Stromal cell of bone marrow (primary cell): ENCODE measurements at regions not wholly inside any gene's neighbourhood (a gene's known extent, or its start where the extent isn't known, plus 50 kb on each side); places are given as distances from the start of the nearest gene placed in this dataset.
"Not testable (repeated sequence)": the region's sequence is repeated elsewhere in the genome, so short reads cannot be mapped to it uniquely, and the experiment has no call there.

Experiments used
- DNase-seq: peaks from one replicate; pipeline ENCODE4 v3.0.0-alpha.2; 2012; ENCODE audit warnings: low read depth

GRCh38 chr10:3339121-3339520 lies 166.5 kb upstream of the PITRM1 start:
- DNase-seq, result no peak

DNA sequence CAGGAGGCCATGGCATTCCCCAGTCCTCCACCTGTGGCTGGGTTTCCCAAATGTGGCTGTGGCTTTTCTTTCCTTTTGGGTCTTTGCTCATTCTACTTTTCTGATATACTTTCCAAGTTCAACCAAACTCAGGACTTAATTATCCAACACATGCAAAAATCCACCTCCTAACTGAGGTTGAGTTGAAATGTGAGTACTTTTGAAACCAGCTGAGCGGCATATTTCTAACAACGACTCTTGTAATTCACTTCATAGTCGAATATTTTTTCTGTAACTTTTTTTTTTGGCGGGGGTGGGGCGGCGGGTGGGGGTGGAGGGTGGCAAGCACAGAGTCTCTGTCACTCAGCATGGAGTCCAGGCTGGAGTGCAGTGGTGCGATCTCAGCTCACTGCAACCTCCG lies 165.2 kb upstream of the PITRM1 start:
- no peak for DNase-seq

- DNase-seq, result no peak
Measured at GRCh38 chr10:3336673-3337293, 164.2 kb upstream of the PITRM1 start.

- no peak for DNase-seq
Measured at GRCh38 chr10:3333426-3333825, 160.8 kb upstream of the PITRM1 start.

- DNase-seq, result no peak
Measured at GRCh38 chr10:3331690-3332230, 159.2 kb upstream of the PITRM1 start.

- DNase-seq, result no peak
Measured at GRCh38 chr10:3331187-3331586, 158.6 kb upstream of the PITRM1 start.

- peak; percentile 69 for DNase-seq
Measured at GRCh38 chr10:3330663-3331062, 158.1 kb upstream of the PITRM1 start.

GRCh38 chr10:3325954-3326750 lies 153.6 kb upstream of the PITRM1 start:
- no peak for DNase-seq

DNA sequence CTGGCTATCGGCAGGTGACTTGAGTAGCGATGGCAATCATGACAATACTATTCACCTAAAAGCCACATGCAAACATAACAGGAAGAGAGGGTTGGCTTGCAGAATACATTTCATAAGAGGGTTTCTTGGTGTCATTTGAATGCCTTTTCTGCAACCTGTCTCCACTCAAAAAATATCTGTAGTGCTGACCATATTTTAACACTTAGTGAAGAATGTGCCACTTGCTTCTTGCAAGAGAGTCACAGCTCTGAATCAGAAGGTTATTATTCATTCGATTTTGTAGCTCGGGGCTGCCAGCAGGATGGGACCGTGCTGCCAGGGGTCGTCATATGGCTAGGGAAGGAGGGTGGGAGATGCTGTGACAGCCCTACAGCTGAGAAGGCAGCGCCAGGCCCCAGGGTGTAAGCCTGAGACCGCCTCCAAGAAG lies 152.0 kb upstream of the PITRM1 start:
- DNase-seq, result no peak

GRCh38 chr10:3323865-3324498 lies 151.4 kb upstream of the PITRM1 start:
- peak; percentile 76 for DNase-seq

DNA sequence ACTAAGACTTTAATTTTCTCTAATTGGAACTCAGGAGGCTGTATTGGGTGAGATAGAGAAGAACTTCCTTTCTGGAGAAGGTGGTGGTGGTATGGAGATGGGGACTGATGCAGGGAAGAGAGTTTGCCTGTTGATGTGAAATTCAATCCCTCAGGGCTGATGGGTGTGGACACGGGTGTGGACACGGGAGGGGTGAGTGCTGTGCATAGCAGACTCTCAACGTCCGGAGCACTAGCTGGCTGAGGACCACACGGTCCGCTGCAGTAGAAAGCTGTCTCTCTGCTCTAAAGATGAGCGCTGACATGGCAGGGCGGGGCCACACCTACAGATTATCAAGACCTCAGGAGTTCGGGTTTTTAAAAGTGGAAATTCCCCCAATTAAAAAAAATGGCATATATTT lies 148.5 kb upstream of the PITRM1 start:
- DNase-seq, result no peak

DNA sequence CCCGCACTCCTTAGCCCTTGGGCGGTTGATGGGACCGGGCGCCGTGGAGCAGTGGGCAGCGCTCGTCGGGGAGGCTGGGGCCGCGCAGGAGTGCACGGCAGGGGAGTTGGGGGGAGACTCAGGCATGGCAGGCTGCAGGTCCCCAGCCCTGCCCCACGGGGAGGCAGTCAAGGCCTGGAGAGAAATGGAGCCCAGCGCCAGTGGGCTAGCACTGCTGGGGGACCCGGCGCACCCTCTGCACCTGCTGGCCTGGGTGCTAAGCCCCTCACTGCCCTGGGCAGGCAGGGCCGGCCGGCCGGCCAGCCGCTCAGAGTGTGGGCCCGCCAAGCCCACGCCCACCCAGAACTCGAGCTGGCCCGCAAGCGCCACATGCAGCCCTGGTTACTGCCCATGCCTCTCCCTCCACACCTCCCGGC lies 147.2 kb upstream of the PITRM1 start:
- no peak for DNase-seq

- not testable (repeated sequence) for DNase-seq
Measured at GRCh38 chr10:3318480-3318807, 145.9 kb upstream of the PITRM1 start.

GRCh38 chr10:3317553-3318479 lies 145.2 kb upstream of the PITRM1 start:
- DNase-seq, result not testable (repeated sequence)

GRCh38 chr10:3314445-3315085 lies 142.0 kb upstream of the PITRM1 start:
- DNase-seq, result not testable (repeated sequence)

DNA sequence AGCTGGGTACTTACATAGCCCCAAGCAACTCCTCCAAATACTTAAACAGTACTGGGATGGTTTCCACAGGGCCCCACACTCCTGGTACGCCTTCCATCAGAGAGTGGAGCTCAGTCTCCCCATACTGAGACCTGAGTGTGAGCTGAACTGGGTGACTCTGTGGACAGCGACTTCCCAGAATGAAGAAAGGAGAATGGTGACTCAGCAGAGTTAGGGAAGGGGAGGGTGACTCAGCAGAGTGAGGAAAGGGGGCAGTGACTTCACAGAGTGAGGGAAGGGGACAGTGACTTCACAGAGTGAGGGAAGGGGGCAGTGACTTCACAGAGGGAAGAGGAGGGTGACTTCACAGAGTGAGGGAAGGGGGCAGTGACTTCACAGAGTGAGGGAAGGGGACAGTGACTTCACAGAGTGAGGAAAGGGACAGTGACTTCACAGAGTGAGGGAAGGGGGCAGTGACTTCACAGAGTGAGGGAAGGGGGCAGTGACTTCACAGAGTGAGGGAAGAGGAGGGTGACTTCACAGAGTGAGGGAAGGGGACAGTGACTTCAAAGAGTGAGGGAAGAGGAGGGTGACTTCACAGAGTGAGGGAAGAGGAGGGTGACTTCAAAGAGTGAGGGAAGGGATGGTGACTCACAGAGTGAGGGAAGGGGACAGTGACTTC lies 141.3 kb upstream of the PITRM1 start:
- peak; percentile 50 for DNase-seq

DNA sequence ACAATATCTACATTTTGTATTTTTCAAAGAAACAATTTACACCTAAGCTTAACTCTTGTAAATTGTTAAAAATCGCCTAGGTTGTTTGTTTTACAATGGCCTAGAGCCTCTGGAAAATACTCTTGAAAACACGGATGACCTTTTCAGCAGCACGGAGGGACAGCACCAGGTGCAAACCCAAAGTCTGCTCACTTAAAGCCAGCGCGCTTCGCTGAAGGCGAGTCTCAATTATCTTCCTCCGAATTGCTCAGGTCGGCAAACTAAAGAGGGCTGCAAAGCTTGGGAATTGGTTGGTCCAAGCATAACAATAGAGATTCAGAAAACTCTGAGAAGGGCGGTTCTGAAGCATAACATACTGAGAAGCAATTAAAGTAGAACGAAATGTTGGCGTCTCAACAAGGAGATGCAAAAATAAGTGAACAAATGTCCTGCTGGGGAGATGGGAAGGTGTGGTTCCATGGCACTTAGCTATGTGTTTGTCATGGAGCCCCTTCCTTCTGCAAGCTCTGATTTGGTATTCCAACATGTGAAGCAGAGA lies 139.9 kb upstream of the PITRM1 start:
- DNase-seq, result no peak

- DNase-seq, result no peak
Measured at GRCh38 chr10:3310016-3310784, 137.6 kb upstream of the PITRM1 start.

DNA sequence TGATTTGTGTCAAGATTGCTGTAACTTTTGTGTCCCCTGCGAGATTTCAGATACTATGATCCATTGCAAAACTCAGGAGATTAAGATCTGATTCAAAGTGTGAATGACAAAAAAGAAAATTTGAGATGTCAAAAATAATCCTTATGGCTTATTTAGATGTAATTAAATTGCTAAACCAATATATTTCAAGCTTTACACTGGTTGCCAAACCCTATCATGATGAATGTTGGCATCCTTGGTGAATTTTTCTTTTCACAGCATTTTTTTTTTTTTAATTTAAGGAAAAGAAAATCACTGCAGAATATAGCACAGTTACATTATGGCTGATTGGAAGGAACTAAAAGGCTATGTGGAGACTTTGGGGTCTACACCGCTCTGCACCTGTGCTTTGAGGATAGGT lies 133.5 kb upstream of the PITRM1 start:
- no peak for DNase-seq
